HepG2 (cell line): ENCODE measurements at regions not wholly inside any gene's neighbourhood (a gene's known extent, or its start where the extent isn't known, plus 50 kb on each side); places are given as distances from the start of the nearest gene placed in this dataset.
A peak's percentile ranks its signal among the peaks of the same experiment; 100 is the strongest.

ENCODE experiments used
- CCAR2 ChIP-seq: fragments of 200-400 bp; formaldehyde crosslinking; optimal IDR thresholded peaks from 2 replicates; pipeline ENCODE3; 2018; ENCODE audit warnings: low read depth, mild to moderate bottlenecking, low read length, moderate library complexity
- FOXC1 ChIP-seq: sonication (generic); formaldehyde crosslinking; IDR thresholded peaks from 2 replicates; pipeline ENCODE4 v1.8.0; 2022; ENCODE audit warnings: mild to moderate bottlenecking, missing genetic modification reagents, borderline replicate concordance
- HMGA1 ChIP-seq: sonication (generic); formaldehyde crosslinking; conservative IDR thresholded peaks from 2 replicates; pipeline ENCODE4 v1.4.0; 2020; ENCODE audit warnings: missing genetic modification reagents
- KLF6 ChIP-seq: IDR thresholded peaks from 2 replicates; pipeline ENCODE4 v1.8.0; 2016; ENCODE audit warnings: missing biosample characterization, missing genetic modification reagents
- MAFF ChIP-seq: IDR thresholded peaks from 2 replicates; pipeline ENCODE4 v1.6.1; 2011; ENCODE audit warnings: low read depth, low read length, improper control_type of control experiment
- MIER3 ChIP-seq: IDR thresholded peaks from 2 replicates; pipeline ENCODE4 v1.6.1; 2016; ENCODE audit warnings: missing compliant biosample characterization, borderline replicate concordance
- POLR2G ChIP-seq: fragments of 200-400 bp; formaldehyde crosslinking; IDR thresholded peaks from 2 replicates; pipeline ENCODE4 v1.6.1; 2018; ENCODE audit warnings: mild to moderate bottlenecking, low read depth, low read length, moderate library complexity
- RELA ChIP-seq: sonication (generic); formaldehyde crosslinking; IDR thresholded peaks from 2 replicates; pipeline ENCODE4 v1.4.0; 2020; ENCODE audit warnings: missing genetic modification reagents
- RFX5 ChIP-seq: IDR thresholded peaks from 2 replicates; pipeline ENCODE4 v1.6.1; 2011; ENCODE audit warnings: low read depth, low read length, improper control_type of control experiment
- SCMH1 ChIP-seq: sonication (generic); formaldehyde crosslinking; IDR thresholded peaks from 2 replicates; pipeline ENCODE4 v1.9.0; 2021; ENCODE audit warnings: missing genetic modification reagents, mild to moderate bottlenecking, borderline replicate concordance
- ZFAT ChIP-seq: sonication (generic); formaldehyde crosslinking; conservative IDR thresholded peaks from 2 replicates; pipeline ENCODE4 v1.8.1; 2023; ENCODE audit warnings: missing genetic modification reagents, inconsistent platforms
- ZNF33A ChIP-seq: sonication (generic); formaldehyde crosslinking; IDR thresholded peaks from 2 replicates; pipeline ENCODE4 v1.5.1; 2020; ENCODE audit warnings: missing genetic modification reagents, mild to moderate bottlenecking, moderate library complexity, borderline replicate concordance
- TF ChIP-seq, protein P1 (sequence below): sonication (generic); formaldehyde crosslinking; IDR thresholded peaks from 2 replicates; pipeline ENCODE4 v1.8.1; 2023; ENCODE audit warnings: mild to moderate bottlenecking, missing genetic modification reagents
- TF ChIP-seq, protein P2 (sequence below): sonication (generic); formaldehyde crosslinking; IDR thresholded peaks from 2 replicates; pipeline ENCODE4 v1.5.1; 2020; ENCODE audit warnings: mild to moderate bottlenecking, missing genetic modification reagents, borderline replicate concordance
- TF ChIP-seq, protein P3 (sequence below): IDR thresholded peaks from 2 replicates; pipeline ENCODE4 v1.6.1; 2016; ENCODE audit warnings: low read depth, missing genetic modification reagents, missing compliant biosample characterization

DNA sequence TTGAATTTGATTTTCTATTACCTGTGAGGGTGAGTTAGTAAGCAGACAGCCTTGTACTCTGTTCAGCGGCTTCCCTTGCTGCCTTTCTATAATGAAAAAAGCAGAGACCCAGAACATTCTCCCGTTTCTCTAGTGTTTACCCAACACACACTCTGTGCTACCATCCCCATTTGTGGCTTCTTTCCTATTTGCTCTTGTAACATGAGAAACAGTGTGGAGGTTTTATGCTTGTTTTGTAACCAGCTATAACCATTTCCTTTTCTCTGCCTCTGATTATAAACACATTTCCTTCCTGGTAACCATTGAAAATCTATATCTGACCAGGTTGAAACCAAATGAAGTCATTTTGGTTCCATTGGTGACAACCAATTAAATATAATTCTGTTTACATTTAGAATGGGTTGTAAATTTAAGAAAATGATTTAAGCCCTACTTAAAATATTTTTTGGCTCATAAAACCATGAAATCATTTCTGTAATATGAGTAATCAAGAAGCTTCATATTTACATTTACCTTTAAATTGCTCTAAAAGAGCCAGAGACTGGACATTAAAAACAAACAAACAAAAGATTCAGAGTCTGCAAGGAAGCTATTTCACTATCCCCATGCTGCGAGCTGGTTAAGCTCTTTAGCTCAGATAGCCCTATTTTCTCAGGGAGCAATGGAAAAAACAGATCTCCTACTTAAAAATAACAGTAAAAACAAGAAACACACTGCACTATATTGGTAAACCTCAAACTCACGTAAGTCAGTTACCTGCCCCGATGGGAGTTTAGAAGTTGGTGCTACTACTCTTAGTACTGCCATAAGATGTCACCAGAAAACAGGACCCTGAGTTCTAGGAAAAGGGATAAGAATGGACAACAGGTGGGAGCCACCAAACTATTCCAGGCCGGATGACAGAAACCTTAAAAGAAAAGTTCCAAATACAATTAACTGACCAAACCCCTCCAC is 206.5 kb upstream of the EEA1 start (continued):
- no peak for TF ChIP-seq MIER3 (CRISPR knock-in tag)
- TF ChIP-seq ZFAT (CRISPR knock-in tag), result no peak
- no peak for TF ChIP-seq ZNF33A
- no peak for TF ChIP-seq FOXC1 (CRISPR knock-in tag)
- TF ChIP-seq POLR2G, result 0 out of 2 replicates have a peak, but pooled peaks have one; percentile 31
- TF ChIP-seq, protein P1, sequence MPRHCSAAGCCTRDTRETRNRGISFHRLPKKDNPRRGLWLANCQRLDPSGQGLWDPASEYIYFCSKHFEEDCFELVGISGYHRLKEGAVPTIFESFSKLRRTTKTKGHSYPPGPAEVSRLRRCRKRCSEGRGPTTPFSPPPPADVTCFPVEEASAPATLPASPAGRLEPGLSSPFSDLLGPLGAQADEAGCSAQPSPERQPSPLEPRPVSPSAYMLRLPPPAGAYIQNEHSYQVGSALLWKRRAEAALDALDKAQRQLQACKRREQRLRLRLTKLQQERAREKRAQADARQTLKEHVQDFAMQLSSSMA (CRISPR knock-in tag), result no peak
- TF ChIP-seq MAFF, result no peak
- no peak for TF ChIP-seq KLF6 (CRISPR knock-in tag)
- TF ChIP-seq, protein P2, sequence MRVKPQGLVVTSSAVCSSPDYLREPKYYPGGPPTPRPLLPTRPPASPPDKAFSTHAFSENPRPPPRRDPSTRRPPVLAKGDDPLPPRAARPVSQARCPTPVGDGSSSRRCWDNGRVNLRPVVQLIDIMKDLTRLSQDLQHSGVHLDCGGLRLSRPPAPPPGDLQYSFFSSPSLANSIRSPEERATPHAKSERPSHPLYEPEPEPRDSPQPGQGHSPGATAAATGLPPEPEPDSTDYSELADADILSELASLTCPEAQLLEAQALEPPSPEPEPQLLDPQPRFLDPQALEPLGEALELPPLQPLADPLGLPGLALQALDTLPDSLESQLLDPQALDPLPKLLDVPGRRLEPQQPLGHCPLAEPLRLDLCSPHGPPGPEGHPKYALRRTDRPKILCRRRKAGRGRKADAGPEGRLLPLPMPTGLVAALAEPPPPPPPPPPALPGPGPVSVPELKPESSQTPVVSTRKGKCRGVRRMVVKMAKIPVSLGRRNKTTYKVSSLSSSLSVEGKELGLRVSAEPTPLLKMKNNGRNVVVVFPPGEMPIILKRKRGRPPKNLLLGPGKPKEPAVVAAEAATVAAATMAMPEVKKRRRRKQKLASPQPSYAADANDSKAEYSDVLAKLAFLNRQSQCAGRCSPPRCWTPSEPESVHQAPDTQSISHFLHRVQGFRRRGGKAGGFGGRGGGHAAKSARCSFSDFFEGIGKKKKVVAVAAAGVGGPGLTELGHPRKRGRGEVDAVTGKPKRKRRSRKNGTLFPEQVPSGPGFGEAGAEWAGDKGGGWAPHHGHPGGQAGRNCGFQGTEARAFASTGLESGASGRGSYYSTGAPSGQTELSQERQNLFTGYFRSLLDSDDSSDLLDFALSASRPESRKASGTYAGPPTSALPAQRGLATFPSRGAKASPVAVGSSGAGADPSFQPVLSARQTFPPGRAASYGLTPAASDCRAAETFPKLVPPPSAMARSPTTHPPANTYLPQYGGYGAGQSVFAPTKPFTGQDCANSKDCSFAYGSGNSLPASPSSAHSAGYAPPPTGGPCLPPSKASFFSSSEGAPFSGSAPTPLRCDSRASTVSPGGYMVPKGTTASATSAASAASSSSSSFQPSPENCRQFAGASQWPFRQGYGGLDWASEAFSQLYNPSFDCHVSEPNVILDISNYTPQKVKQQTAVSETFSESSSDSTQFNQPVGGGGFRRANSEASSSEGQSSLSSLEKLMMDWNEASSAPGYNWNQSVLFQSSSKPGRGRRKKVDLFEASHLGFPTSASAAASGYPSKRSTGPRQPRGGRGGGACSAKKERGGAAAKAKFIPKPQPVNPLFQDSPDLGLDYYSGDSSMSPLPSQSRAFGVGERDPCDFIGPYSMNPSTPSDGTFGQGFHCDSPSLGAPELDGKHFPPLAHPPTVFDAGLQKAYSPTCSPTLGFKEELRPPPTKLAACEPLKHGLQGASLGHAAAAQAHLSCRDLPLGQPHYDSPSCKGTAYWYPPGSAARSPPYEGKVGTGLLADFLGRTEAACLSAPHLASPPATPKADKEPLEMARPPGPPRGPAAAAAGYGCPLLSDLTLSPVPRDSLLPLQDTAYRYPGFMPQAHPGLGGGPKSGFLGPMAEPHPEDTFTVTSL (CRISPR knock-in tag), result peak; percentile 76; the same call in 1 of the 2 replicates
- TF ChIP-seq CCAR2, result no peak
- TF ChIP-seq RFX5, result no peak
- TF ChIP-seq SCMH1 (CRISPR knock-in tag), result no peak
- TF ChIP-seq HMGA1 (CRISPR knock-in tag), result no peak
- TF ChIP-seq RELA (CRISPR knock-in tag), result no peak
- TF ChIP-seq, protein P3, sequence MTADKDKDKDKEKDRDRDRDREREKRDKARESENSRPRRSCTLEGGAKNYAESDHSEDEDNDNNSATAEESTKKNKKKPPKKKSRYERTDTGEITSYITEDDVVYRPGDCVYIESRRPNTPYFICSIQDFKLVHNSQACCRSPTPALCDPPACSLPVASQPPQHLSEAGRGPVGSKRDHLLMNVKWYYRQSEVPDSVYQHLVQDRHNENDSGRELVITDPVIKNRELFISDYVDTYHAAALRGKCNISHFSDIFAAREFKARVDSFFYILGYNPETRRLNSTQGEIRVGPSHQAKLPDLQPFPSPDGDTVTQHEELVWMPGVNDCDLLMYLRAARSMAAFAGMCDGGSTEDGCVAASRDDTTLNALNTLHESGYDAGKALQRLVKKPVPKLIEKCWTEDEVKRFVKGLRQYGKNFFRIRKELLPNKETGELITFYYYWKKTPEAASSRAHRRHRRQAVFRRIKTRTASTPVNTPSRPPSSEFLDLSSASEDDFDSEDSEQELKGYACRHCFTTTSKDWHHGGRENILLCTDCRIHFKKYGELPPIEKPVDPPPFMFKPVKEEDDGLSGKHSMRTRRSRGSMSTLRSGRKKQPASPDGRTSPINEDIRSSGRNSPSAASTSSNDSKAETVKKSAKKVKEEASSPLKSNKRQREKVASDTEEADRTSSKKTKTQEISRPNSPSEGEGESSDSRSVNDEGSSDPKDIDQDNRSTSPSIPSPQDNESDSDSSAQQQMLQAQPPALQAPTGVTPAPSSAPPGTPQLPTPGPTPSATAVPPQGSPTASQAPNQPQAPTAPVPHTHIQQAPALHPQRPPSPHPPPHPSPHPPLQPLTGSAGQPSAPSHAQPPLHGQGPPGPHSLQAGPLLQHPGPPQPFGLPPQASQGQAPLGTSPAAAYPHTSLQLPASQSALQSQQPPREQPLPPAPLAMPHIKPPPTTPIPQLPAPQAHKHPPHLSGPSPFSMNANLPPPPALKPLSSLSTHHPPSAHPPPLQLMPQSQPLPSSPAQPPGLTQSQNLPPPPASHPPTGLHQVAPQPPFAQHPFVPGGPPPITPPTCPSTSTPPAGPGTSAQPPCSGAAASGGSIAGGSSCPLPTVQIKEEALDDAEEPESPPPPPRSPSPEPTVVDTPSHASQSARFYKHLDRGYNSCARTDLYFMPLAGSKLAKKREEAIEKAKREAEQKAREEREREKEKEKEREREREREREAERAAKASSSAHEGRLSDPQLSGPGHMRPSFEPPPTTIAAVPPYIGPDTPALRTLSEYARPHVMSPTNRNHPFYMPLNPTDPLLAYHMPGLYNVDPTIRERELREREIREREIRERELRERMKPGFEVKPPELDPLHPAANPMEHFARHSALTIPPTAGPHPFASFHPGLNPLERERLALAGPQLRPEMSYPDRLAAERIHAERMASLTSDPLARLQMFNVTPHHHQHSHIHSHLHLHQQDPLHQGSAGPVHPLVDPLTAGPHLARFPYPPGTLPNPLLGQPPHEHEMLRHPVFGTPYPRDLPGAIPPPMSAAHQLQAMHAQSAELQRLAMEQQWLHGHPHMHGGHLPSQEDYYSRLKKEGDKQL, result 0 out of 2 replicates have a peak, but pooled peaks have one; percentile 53
